ENCODE measurements at regions not wholly inside any gene's neighbourhood (a gene's known extent, or its start where the extent isn't known, plus 50 kb on each side); places are given as distances from the start of the nearest gene placed in this dataset.

GRCh38 chr9:31759703-31760102 lies 624.7 kb upstream of the ACO1 start:
- H2AK5ac ChIP-seq (ENCODE audit: low read depth, low read length) = no peak overlapping the region
- H2BK120ac ChIP-seq (replicated peaks; ENCODE audit: low read depth, low read length) = no peak overlapping the region
- no peak overlapping the region for H4K8ac ChIP-seq (ENCODE audit: extremely low read depth, insufficient read depth, low read length)
- no peak overlapping the region for H2BK5ac ChIP-seq (ENCODE audit: low read depth, low read length)
- H3K9ac ChIP-seq (replicated peaks in 1 of 4; ENCODE audit: extremely low read depth in 1 of 4, low read depth in 3 of 4, low read length in 3 of 4) = no peak overlapping the region
- FAIRE-seq (no peak), DNase-seq (ENCODE audit: low read depth in 1 of 2, low spot score in 2 of 2) (no peak)
- no peak overlapping the region for H3K27ac ChIP-seq (ENCODE audit: low read depth, low read length)
- 87% methylated on average over 3 of the region's 3 CpGs; no CpG with 5 or more reads in 1 of the 2 experiments for WGBS, 2 experiments (ENCODE audit: extremely low coverage in 1 of 2, insufficient coverage in 1 of 2, insufficient read length in 1 of 2, insufficient replicate concordance in 2 of 2, low coverage in 1 of 2, low lambda C conversion rate in 2 of 2, missing lambda C conversion rate in 1 of 2)
- no peak overlapping the region for H3K23ac ChIP-seq (ENCODE audit: insufficient read length)
- no peaks in the 10 kb centered on the region for H3K4me1 ChIP-seq (replicated peaks in 1 of 4; ENCODE audit: control insufficient read depth in 3 of 4, insufficient read depth in 4 of 4, low read length in 3 of 4)
- no peak overlapping the region for H3K4me2 ChIP-seq (ENCODE audit: insufficient read depth in 1 of 2, low read depth in 2 of 2, low read length in 2 of 2)
- H3K23me2 ChIP-seq (ENCODE audit: low read depth, low read length) = no peaks in the 10 kb centered on the region
- no peak overlapping the region for H2BK20ac ChIP-seq (ENCODE audit: low read length)
- H3K36me3 ChIP-seq (ENCODE audit: control insufficient read depth in 2 of 4, insufficient read depth in 4 of 4, low read length in 3 of 4) = no peaks in the 10 kb centered on the region; a peak in 1 of 8 replicates
- no peak overlapping the region for H3K4me3 ChIP-seq (ENCODE audit: extremely low read depth in 1 of 4, insufficient read depth in 2 of 4, low read depth in 3 of 4, low read length in 4 of 4)
- no peaks in the 10 kb centered on the region for H4K20me1 ChIP-seq (replicated peaks in 1 of 2; ENCODE audit: control insufficient read depth in 1 of 2, insufficient read depth in 2 of 2, low read length in 2 of 2)
- POLR2A ChIA-PET (ENCODE audit: partially characterized antibody) = no interaction called here
- H3K9me3 ChIP-seq (ENCODE audit: insufficient read depth in 2 of 2, low read depth in 1 of 2, low read length in 1 of 2) = peaks cover 0 to 6% of the 10 kb centered on the region in 2 experiments; a peak in 2 of 4 replicates
- H4K5ac ChIP-seq (ENCODE audit: insufficient read length, low read depth, low read length) = no peak overlapping the region
- H3K79me1 ChIP-seq (ENCODE audit: low read depth, low read length) = no peaks in the 10 kb centered on the region
- no peak overlapping the region for H2AFZ ChIP-seq (ENCODE audit: low read length)
- no peak overlapping the region for H3K56ac ChIP-seq (replicated peaks; ENCODE audit: insufficient read length, low read depth, low read length)
- no peaks in the 10 kb centered on the region for H3K27me3 ChIP-seq (replicated peaks in 1 of 4; ENCODE audit: control insufficient read depth in 3 of 4, extremely low read depth in 1 of 4, insufficient read depth in 3 of 4, low read length in 3 of 4)
- no peak overlapping the region for H3K18ac ChIP-seq (ENCODE audit: extremely low read depth, low read length)
- H3K79me2 ChIP-seq (ENCODE audit: control insufficient read depth in 1 of 2, insufficient read depth in 2 of 2, low read length in 2 of 2) = no peaks in the 10 kb centered on the region
- CTCF ChIA-PET (ENCODE audit: partially characterized antibody) = no interaction called here
- no peak overlapping the region for H4K91ac ChIP-seq (replicated peaks; ENCODE audit: insufficient read length, low read length)
- no peak overlapping the region for H3K4ac ChIP-seq (replicated peaks; ENCODE audit: insufficient read length, low read depth, low read length)
- no peak overlapping the region for H2BK12ac ChIP-seq (ENCODE audit: low read depth, low read length)
- H2BK15ac ChIP-seq (ENCODE audit: low read length) = no peak overlapping the region
- no peak overlapping the region for H3K14ac ChIP-seq (ENCODE audit: insufficient read length)
- TF ChIP-seq SUZ12 (IDR thresholded peaks at IDR 0.05; ENCODE audit: low read length) = no peak
- no peak for TF ChIP-seq MAX (IDR thresholded peaks at IDR 0.05)
- no peak for TF ChIP-seq BACH1 (IDR thresholded peaks at IDR 0.05; ENCODE audit: low read length)
- TF ChIP-seq TEAD4 (IDR thresholded peaks at IDR 0.05; ENCODE audit: low read depth, low read length) = no peak
- no peak for TF ChIP-seq POLR2AphosphoS5 (IDR thresholded peaks at IDR 0.05; ENCODE audit: low read depth, low read length)
- TF ChIP-seq TCF12 (IDR thresholded peaks at IDR 0.05; ENCODE audit: low read depth, low read length) = no peak
